HG03045 (cell line): ENCODE measurements at regions not wholly inside any gene's neighbourhood (a gene's known extent, or its start where the extent isn't known, plus 50 kb on each side); places are given as distances from the start of the nearest gene placed in this dataset.

Experiments used
- ATAC-seq: cut with Tn5 transposase; IDR thresholded peaks from one replicate; pipeline ENCODE4 v1.9.1; 2021; ENCODE audit warnings: mild to moderate bottlenecking, moderate library complexity; ENCODE audit not compliant: unreplicated experiment

DNA sequence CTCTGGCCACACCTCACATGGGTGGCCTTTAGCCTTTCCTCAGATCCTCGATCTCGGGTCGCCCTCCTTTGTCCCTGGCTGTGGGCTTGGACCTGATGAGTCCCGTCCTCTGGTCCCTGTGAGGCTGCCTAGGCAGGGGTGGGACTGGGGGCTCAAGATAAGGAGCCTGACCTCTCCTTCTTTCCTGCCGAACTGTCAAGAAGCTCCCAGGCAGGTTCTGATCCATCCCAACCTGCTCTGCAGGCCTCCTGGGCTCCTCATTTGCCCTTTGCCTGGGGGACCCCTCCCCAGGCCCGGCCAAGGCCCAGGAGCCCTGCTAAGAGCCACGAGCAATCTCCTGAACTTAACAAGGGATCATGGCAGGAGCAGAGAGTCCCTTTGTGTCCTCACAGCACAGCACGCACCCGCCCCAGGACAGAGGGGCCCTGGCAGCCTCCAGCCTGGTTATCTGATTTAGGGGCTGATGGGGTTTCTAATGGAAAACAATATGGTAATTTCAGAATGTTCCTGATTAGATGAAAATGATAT is 82.4 kb upstream of the POU3F1 start:
- ATAC-seq: no peak

DNA sequence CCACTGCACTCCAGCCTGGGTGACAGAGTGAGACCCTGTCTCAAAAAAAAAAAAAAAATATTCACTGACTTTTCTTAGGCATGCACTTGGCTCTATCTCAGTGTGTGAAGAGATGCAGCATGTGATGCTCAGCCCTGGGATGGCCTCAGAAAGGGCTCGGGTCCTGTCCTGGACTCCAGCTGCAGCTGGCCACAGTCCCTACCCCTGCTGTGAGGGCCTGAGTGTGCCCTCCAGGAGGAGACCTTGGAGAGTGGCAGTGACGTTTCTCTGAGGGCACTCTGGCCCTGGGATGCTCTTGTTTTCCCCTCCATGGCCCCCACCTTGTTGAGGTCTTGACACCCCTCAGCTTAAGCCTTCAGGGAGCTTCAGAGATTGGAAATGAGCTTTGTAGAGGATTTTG is 81.9 kb upstream of the POU3F1 start:
- no peak for ATAC-seq

- ATAC-seq: no peak
These were observed 80.8 kb upstream of the POU3F1 start for GRCh38 chr1:38127428-38127827.

DNA sequence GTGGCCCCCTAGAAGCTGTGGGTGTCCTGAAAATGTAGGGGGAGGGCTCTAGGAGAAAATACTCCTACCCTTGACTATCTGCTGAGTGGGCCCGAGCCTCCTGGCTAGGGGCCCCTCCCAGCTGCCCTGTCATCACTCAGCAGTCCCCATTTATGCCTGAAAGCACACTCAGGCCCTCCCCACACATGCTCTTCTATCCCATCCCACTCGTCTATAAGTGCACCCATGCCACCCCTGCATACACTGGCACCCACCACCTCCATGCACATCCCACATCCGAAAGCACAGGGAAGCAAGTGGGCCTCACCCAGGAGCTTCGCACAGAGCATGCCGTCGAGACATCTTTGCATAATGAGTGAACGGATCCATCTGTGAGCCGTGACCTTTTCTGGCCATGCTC is 80.4 kb upstream of the POU3F1 start:
- ATAC-seq: no peak

DNA sequence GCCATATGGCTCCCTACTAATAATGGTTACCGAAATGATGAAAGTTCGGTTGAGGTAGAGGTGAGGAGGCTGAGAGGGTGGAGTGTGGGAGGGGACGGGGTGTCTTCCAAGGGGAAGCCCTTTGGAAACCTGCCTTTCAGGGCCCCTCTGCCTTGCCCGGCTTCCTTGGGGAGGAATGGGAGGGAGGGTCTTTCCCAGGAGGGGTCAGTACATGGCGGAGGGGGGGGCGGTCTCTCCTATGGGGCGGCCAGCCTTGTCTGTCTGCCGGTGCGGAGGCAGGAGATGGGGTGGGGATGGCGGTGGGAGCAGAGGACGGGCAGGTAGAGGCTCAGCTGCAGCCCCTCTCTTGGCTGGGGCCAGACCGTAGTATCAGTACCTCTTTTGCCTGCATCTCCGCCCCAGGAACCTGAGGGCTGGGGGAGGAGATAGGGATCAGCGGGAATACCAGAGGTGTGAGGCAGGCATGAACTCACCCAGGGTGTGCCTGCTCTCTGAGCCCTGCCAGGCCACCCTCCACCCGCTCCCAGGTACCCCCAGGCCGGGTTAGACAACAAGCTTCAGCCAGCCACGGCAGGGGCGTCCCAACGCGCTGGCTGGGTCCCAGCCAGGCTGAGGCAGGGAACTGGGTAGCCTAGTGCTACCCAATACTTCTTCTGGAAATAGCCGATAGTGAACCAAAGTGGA is 79.4 kb upstream of the POU3F1 start:
- ATAC-seq: no peak

DNA sequence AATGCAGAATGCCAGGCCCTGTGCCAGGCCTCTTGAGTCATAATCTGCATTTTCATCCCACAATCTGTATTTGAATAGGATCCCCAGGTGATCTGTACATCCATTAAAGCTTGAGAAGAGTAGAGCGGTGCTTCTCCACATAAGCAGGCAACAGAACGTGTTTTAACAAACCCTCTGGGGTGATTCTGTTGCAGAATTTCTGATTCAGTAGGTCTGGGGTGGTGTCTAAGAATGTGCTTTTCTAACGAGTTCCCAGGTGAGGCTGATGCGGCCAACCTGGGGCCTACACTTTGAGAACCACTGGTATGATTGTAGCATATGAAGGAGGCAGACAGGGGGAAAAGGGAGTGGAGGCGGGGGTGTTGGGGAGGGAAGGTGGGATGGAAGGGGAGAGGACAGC is 78.4 kb upstream of the POU3F1 start:
- ATAC-seq: no peak

GRCh38 chr1:38123356-38124135 is 77.0 kb upstream of the POU3F1 start:
- ATAC-seq: no peak

DNA sequence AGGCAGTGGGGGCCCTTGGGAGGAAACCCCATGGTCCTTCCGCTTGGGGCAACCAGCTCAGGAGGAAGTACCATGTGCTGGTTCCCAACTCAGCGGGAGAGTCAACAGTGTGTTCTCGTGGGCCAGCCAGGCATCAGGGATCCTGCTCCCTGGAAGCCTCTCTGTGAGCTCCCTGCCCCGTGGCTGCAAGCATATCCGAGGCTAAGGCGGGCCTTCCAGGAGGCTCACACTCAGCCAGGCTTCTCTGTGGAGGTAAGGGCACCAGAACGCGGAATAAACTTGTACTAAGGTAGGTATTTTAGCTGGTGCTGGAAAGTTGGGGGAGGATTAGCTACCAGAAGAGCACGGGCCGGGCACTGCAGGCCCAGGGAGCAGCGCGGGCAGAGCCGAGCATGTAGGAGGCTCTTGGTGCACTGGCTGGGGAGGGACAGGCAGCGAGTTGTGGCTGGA is 74.7 kb upstream of the POU3F1 start:
- ATAC-seq: no peak

- ATAC-seq: no peak
These were observed 74.1 kb upstream of the POU3F1 start for GRCh38 chr1:38120552-38121230.

- ATAC-seq: no peak
These were observed 72.4 kb upstream of the POU3F1 start for GRCh38 chr1:38118976-38119375.

DNA sequence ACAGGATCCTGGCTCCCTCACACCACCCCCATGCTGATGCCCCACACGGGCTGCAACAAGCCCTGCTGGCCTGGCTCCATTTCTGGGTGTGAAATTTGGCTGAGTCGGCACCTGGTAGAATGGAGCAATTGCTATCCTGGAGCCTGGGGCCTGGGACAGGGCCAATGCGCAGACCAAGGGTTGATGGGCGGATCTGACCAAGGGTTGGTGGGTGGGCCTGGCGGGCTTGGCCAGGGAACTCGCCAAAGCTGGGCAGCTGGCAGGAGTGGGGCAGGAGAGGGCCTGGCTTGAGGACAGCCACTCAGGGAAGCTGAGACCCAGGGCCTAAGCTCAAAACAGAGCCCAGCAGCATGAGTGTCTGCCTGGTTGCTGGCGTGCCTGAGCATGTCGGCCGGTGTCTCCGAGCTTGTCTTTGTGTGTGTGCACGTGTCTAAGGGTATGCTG is 70.9 kb upstream of the POU3F1 start:
- ATAC-seq: no peak

GRCh38 chr1:38115682-38116202 is 69.1 kb upstream of the POU3F1 start:
- no peak for ATAC-seq

DNA sequence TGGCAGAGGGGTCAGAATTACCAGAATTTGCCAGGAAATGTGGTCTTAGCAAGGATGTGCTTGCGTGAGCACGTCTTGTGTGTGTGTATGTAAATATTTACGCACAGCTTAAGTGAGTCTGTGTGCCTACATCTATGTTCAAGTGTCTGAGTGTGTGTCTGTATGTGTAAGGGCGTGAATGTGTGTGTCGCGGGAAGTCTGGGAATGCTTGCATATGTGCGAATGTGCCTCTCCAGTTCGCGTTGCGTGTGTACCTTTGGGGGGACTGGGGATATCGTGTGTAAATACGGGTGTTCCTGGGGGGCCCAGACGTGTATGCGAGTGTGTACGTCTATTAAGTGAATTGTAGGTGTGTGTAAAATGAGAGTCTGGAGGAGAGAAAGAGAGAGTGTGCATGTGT is 68.6 kb upstream of the POU3F1 start:
- ATAC-seq: no peak

GRCh38 chr1:38114241-38115026 is 67.8 kb upstream of the POU3F1 start:
- ATAC-seq: no peak

DNA sequence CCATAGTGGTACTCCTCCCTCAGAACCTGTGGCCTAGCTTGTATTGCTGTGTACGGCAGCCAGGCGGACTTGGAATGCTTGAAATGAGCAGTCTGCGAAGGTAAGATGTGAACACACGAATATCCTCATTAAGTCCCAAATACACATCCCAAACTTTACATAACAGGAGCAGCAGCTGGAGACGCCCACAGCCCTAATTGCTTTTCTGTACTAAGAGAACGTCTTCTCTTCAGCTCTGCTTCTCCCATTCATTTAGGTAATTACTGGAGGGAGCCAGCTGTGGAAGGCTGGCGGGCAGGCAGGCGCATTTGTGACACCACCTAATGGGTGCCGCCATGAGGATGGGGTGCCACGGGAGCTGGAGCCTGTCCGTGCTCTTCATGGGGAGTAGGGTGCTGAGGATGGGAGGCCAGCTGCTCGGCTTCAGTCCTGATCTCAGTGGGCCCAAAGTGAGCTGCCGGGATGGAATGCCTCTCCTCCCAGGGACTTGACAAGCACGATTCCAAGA is 66.6 kb upstream of the POU3F1 start:
- ATAC-seq: no peak

GRCh38 chr1:38111589-38111988 is 65.0 kb upstream of the POU3F1 start:
- ATAC-seq: no peak

DNA sequence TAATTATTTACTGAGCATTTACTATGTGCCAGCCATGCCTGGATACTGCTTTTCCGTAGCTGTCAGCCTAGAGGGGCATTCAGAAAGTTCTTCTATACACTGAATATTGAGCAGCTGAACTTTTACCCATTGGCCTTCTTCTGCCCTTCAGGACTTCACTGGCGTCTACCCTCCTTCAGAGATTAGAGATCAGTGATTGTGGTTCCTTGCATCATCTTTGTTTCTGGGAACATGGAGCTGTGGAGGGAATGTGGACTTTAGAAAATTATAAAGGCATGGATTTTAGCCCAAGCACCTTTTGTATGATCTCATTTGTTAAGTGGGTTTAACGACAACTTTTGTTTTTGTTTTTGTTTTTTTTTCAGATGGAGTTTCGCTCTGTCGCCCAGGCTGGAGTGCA is 58.7 kb upstream of the POU3F1 start:
- ATAC-seq: no peak

DNA sequence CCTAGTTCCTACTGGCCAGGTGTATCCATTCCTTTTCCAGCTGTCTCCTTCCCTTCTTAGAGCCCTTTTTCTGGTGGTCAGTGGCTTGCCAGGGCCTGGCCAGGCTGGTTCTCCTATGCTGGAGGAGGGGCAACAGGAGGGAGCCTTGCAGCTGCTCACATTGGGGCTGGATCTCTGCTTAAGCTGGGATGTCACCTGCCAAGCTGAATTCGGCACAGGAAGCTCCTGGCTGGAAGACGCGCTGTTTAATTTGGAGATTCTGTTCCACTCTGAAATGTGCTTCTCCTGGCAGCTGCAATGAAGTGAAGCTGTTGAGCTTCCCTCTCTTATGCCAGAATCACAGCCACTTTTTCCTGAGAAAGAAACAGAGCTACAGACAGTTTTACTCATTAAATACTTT is 56.0 kb upstream of the POU3F1 start:
- ATAC-seq: no peak

DNA sequence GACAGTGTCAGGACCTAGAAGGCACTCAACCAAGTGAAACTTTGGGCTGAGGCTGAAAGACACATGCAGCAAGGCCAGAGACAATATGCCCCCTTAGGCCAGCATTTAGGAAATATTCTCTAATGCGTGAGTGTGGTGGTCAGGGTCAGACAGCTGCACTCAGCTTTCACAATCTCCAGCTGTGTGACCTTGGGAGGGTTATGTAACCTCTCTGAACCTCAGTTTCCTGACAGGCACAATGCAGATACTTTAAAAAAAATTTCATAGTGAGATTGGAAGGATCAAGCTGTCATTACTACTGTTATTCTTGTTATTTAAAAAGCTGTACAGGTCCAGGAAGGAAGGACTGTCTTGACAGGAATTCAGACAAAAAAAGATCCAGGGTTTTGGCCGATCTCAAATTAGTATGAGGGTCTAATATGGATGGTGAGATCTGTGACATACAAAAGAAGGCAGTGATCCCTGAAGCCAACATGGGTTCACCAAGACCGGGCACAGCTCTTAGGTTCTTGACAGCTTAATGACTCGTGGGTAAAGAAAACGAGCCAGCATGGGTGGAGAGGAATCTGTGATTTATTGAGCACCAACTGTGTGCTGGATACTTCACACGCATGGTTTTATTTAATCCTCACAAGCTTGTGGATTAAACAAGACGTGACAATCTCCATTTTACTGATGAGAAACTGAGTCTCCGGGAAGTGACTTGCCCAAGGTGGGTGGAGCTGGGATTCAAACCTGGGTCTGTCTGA is 54.6 kb upstream of the POU3F1 start:
- no peak for ATAC-seq
